ENCODE measurements at regions not wholly inside any gene's neighbourhood (a gene's known extent, or its start where the extent isn't known, plus 50 kb on each side); places are given as distances from the start of the nearest gene placed in this dataset.

GRCh38 chr6:150766201-150766997, 99.1 kb upstream of the MTHFD1L start (continued):
- TF ChIP-seq EZH2 (IDR thresholded peaks at IDR 0.05; ENCODE audit: low read depth, low read length, severe bottlenecking) (no peak), CREB1 (IDR thresholded peaks at IDR 0.05) (no peak)

Data from H1 (cell line).